Posterior cingulate gyrus (tissue), 11 donors: ENCODE measurements at regions not wholly inside any gene's neighbourhood (a gene's known extent, or its start where the extent isn't known, plus 50 kb on each side); places are given as distances from the start of the nearest gene placed in this dataset.
"Not testable (repeated sequence)": the region's sequence is repeated elsewhere in the genome, so short reads cannot be mapped to it uniquely, and the experiment has no call there.

Source experiments
- DNase-seq, 10 donors: peaks; one replicate each; pipeline versions ENCODE4 v3.0.0 to v3.0.0-alpha.2; 2020 to 2021; ENCODE audit warnings: mixed read lengths in 3 of 10
- intact Hi-C: fragments of 100-400 bp; cut with DNase I; formaldehyde crosslinking; loops from one replicate; pipeline ENCODE4 v1.15.1; 2023

GRCh38 chr11:70600911-70601415, 202.6 kb downstream of the CTTN start:
- intact Hi-C loops, result not testable (repeated sequence)
- DNase-seq, result peak in 2 of 10 donors; percentile 27 to 31

DNA sequence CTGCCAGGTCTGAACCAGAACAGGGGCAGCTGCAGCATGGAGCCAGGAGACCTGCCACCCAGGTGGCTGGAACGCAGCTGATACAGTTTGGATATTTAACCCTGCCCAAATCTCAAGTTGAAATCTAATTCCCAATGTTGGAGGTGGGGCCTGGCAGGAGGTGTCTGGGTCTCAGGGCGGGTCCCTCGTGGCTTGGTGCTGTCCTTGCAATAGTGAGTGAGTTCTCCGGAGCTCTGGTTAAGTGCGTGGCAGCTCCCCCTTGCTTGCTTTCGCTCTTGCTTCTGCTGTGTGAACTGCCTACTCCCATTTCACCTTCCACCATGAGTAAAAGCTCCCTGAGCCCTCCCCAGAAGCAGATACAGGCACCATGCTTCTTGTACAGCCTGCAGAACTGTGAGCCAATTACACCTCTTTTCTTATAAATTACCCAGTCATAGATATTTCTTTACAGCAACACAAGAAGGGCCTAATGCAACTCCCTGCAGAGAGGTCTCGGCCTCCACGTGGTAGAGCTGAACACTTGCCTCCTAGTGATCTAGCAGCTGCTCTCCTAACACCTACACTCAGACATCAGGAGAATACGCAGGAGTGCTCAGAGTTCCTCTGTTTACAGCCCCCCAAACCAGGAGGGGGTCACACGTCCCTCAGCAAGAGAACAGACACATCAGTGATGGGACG, 203.7 kb downstream of the CTTN start:
- intact Hi-C loops, result no loop called here

GRCh38 chr11:70603114-70603755, 204.9 kb downstream of the CTTN start:
- intact Hi-C loops, result no loop called here
- peak in 3 of 10 donors; percentile 78 to 86 (median 79) for DNase-seq

More for the DNA sequence above, 203.7 kb downstream of the CTTN start:
- DNase-seq, result peak in 3 of 10 donors; percentile 63 to 71 (median 67)

GRCh38 chr11:70603756-70604211, 205.5 kb downstream of the CTTN start:
- intact Hi-C loops, result no loop called here
- peak in 3 of 10 donors; percentile 74 to 85 (median 82) for DNase-seq

GRCh38 chr11:70604221-70604620, 205.9 kb downstream of the CTTN start:
- intact Hi-C loops, result no loop called here
- peak in 1 of 10 donors; percentile 59 for DNase-seq

- DNase-seq, result peak in 3 of 10 donors; percentile 70 to 79 (median 70)
- intact Hi-C loops, result no loop called here
Observed at GRCh38 chr11:70604630-70605467, 206.5 kb downstream of the CTTN start.

DNA sequence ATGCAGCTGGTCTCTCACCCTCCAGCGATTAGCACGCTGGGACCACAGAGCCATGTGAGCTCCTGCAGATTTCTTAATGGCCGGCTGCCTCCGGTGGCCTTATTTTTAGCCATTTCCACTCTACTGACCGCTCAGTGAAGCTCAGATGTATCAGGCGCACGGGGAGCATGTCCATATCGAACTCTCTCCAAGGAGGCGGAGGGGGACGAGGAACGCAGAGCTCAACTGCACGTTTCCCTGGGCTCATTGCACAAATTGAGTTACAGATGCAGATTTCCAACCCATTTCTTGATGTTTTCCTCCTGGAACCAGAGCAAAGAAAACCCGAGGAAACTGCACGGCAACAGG, 207.1 kb downstream of the CTTN start:
- intact Hi-C loops, result no loop called here
- DNase-seq, result peak in 3 of 10 donors; percentile 17 to 47 (median 29)

DNA sequence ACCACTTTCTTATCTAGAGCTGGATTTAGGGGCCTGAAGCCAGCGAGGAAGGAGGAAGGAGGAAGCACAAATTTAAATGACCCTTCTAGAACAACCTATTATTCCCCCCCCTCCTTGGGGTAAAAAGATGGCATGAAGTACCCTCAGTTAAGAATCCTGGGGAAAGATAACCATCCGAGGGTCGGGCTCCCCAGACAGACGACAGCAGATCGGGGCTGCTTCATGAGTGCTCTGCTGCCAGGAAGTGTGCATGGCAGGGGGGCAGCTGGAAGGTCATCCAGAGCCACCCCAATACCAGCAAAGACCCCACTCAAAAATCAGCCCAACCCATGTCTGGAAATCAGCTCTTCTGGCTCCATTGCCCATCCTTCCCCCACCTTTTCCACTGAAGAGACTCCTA, 207.5 kb downstream of the CTTN start:
- DNase-seq, result peak in 2 of 10 donors; percentile 18 to 40

DNA sequence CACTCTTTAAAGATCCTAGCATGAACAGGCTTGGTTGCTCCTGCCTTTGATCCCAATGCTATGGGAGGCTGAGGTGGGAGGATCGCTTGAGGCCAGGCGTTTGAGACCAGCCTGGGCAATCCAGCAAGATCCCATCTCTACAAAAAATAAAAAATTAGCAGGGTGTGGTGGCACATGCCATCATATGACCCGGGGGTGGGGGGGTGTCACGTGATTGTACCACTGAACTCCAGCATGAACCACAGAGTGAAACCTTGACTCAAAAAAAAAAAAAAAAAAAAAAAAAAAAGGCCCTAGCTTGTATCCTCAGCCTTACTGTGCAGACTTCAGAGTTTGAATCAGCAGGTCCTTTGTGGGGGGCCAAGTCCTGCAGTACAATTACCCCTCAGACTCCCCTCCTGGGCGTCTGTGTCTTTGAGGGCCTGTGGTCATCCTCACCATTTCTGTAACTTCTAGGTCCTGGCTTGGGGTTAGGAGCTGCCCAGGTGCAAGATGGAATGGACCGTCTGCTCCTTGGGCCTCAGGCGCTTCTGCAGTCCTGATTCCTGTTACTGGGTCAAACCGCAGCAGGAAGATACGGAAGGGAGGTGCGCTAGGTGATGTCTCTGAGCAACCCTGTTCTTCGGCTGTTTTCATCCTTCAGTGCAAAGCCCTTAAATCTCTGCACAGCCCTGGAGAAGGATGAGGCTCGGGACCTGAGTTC, 208.1 kb downstream of the CTTN start:
- intact Hi-C loops, result no loop called here
- peak in 2 of 10 donors; percentile 57 to 78 for DNase-seq

More for the DNA sequence above, 207.5 kb downstream of the CTTN start:
- intact Hi-C loops, result no loop called here

DNA sequence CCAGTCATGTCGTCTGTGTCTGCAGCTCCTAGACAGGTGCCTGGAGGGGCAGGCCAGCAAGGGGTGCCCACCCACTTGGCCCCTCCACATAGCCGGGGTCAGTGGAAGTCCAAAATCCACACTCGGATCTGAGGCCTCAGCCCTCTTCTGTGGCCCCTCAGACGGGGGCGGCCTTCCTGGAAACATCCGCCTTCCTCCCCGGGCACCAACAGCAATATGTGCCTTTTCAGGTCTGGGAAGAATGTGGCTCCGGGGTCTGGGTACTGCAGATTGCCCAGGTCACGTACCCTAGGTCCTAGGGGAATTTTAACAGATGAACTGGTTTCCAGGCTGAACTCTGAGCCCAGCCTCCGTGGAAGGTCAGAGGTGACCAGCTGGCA, 208.6 kb downstream of the CTTN start:
- intact Hi-C loops, result no loop called here
- DNase-seq, result peak in 3 of 10 donors; percentile 30 to 75 (median 66)

DNA sequence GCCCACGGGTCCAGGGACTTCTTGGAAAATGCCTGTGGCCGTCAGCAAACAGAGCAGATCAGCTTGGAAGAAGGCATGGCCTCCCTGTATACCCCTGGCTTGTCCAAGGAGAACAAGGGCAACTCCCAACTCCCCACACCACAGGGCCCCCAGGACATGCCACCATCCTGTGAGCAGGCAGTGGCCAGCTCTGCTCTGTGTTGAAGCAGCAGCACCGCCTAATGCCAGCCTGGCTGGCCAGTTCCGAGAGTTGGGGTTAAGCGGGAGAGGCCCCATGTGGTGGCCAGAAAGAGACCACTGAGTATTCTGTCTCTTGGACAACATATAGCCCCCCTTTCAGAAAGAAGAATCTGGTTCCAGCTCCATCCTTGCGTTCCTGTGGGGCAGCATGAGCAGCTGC, 209.2 kb downstream of the CTTN start:
- DNase-seq, result peak in 3 of 10 donors; percentile 41 to 75 (median 48)
- intact Hi-C loops, result no loop called here

GRCh38 chr11:70608568-70609470, 210.5 kb downstream of the CTTN start:
- intact Hi-C loops, result no loop called here

GRCh38 chr11:70610566-70611565, 212.5 kb downstream of the CTTN start:
- DNase-seq, result peak in 4 of 10 donors; percentile 48 to 79 (median 74)
- intact Hi-C loops, result no loop called here

More at GRCh38 chr11:70608568-70609470, 210.5 kb downstream of the CTTN start:
- DNase-seq, result peak in 3 of 10 donors; percentile 73 to 80 (median 77)

GRCh38 chr11:70611821-70612220, 213.5 kb downstream of the CTTN start:
- peak in 3 of 10 donors; percentile 68 to 80 (median 80) for DNase-seq
- intact Hi-C loops, result no loop called here

- peak in 3 of 10 donors; percentile 59 to 80 (median 62) for DNase-seq
- intact Hi-C loops, result no loop called here
Observed at GRCh38 chr11:70612459-70613141, 214.3 kb downstream of the CTTN start.

GRCh38 chr11:70614034-70614681, 215.8 kb downstream of the CTTN start:
- DNase-seq, result peak in 3 of 10 donors; percentile 32 to 47 (median 35)
- intact Hi-C loops, result no loop called here
